HG03159 (cell line): ENCODE measurements at regions not wholly inside any gene's neighbourhood (a gene's known extent, or its start where the extent isn't known, plus 50 kb on each side); places are given as distances from the start of the nearest gene placed in this dataset.
"Not testable (repeated sequence)": the region's sequence is repeated elsewhere in the genome, so short reads cannot be mapped to it uniquely, and the experiment has no call there.

Experiments used
- ATAC-seq: cut with Tn5 transposase; IDR thresholded peaks from one replicate; pipeline ENCODE4 v1.9.1; 2021; ENCODE audit warnings: mild to moderate bottlenecking, moderate library complexity; ENCODE audit not compliant: unreplicated experiment

GRCh38 chr9:88287972-88288371 lies 100.3 kb upstream of the SPIN1 start:
- no peak for ATAC-seq

- no peak for ATAC-seq
Observed at GRCh38 chr9:88280816-88281382, 107.3 kb upstream of the SPIN1 start.

GRCh38 chr9:88278036-88278435 lies 110.2 kb upstream of the SPIN1 start:
- no peak for ATAC-seq

DNA sequence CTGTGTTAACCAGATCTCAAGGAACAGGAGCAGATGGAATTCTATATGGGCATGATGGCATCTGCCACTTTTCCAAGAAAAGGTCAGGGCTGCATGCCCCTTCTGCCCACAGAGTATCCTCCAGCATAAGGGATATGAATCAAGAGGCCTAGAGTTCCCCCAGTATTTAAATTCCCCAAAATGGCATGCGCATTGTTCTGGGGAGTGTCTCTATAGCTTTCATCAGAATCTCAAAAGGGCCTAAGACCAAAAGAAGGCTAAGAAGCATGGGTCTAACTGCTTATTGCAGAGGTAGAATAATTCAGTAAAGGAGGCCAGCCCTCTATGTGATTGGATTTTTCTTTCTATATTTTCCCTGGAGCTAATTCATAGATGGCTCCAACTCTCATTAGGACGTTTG lies 114.2 kb upstream of the SPIN1 start:
- ATAC-seq: no peak

- ATAC-seq: no peak
Observed at GRCh38 chr9:88272986-88273385, 115.3 kb upstream of the SPIN1 start.

- ATAC-seq: no peak
Observed at GRCh38 chr9:88270413-88270812, 117.8 kb upstream of the SPIN1 start.

GRCh38 chr9:88268886-88269285 lies 119.4 kb upstream of the SPIN1 start:
- ATAC-seq: no peak

GRCh38 chr9:88267283-88267682 lies 121.0 kb upstream of the SPIN1 start:
- ATAC-seq: no peak

DNA sequence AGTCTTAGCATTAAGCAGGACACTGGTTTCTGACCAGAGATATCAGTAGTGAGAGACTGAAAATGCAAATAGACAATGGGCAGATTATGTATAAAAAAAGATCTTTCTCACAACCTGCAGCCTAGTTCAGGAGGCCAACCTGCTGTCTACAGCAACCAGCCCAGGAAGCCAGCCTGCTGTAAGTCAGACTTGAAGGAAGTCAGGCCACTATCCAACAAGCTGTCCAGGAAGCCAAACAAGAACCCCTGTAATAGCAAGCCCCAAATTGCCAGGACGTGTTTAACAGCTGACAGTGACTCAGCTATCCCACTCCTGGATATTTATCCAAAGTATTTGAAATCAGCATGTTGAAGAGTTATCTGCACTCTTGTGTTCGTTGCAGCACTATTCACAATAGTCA lies 121.8 kb upstream of the SPIN1 start:
- no peak for ATAC-seq

DNA sequence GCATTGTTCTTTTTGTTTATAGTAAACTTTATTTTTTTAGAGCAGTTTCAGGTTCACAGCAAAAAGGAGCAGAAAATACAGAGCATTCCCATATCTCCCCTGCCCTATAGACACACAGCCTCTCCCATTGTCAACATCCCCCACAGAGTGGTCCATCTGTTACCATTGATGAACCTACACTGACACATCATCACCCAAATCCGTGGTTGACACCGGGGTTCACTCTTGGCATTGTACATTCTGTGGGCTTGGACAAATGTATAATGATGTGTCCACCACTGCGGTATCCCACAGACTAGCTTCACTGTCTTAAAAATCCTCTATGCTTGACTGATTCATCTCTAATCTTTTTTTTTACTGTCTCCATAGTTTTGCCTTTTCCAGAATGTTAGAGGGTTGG lies 120.7 kb upstream of the SPATA31C2 start:
- no peak for ATAC-seq

GRCh38 chr9:88258601-88259000 lies 120.3 kb upstream of the SPATA31C2 start:
- ATAC-seq: no peak

DNA sequence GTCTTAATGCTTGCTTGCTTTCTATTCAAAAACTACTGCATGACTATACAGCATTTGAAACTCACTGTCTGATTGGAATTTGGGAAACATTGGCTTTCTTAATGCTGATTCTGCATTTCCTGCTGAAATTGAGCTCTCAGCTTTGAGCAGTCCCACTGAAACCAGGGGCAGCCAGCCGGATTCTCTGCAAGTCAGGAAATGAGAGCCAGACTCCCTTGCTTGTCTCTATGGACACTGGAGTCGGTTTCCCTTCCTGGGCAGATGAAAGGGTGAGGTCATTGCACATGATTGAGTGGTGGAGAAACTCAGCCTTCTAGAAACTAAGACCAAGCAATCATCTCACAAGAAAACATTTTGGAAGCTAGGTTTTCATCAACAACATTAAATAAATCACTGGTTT lies 119.7 kb upstream of the SPATA31C2 start:
- no peak for ATAC-seq

- no peak for ATAC-seq
Observed at GRCh38 chr9:88256216-88256615, 117.9 kb upstream of the SPATA31C2 start.

- not testable (repeated sequence) for ATAC-seq
Observed at GRCh38 chr9:88255806-88256205, 117.5 kb upstream of the SPATA31C2 start.

DNA sequence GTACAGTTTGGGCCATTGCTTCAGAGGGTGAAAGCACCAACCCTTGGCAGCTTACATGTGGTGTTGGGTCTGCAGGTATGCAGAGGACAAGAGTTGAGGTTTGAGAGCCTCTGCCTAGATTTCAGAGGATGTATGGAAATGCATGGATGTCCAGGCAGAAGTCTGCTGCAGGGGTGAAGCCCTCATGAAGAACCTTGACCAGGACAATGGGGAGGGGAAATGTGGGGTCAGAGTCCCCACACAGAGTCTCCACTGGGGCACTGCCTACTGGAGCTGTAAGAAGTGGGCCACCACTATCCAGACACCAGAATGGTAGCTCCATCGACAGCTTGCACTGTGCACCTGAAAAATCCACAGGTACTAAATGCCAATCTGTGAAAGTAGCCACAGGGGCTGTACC lies 113.6 kb upstream of the SPATA31C2 start:
- ATAC-seq: no peak

- ATAC-seq: no peak
Observed at GRCh38 chr9:88243736-88244135, 105.5 kb upstream of the SPATA31C2 start.

DNA sequence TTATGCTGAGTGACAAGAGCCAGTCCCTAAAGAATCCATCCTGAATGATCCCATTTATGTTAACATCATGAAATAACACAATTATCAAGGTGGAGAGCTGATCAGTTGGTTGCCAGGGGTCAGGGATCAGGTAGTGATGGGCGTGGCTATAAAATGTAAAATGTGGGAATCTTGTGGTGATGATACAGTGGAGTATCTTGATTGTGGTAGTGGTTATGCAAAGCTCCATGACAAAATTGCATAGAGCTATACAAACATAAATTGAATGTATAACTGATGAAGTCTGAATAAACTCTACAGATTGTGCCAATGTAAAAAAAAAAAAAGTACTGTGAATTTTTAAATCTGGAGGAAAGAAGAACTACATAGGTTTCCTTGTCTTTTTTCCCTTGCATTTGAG lies 104.6 kb upstream of the SPATA31C2 start:
- ATAC-seq: no peak

- no peak for ATAC-seq
Observed at GRCh38 chr9:88237991-88238571, 99.8 kb upstream of the SPATA31C2 start.

DNA sequence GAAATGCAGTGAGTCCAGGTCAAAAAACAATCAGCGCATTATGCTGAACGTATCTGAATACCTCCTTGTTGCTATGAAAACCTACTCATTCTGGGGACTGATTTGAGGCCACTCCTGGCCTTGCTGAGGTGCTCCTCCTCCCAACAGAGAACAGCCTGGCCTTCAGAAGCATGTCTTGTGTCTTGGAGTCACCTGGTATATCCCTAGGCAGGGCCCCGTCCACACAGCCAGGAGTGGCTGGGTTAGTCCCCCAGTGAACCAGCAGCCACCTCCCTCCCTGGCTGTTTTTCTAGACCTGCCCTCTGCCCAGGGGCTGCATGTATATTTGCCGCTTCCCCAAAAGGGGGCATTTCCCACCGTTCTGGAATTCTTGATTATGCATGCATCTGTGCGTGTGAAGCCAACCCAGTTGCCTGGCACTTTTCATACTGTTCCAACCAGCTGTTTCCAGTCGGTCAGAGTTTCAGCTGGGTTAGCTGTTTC lies 99.2 kb upstream of the SPATA31C2 start:
- ATAC-seq: no peak

- no peak for ATAC-seq
Observed at GRCh38 chr9:88236511-88237478, 98.5 kb upstream of the SPATA31C2 start.

DNA sequence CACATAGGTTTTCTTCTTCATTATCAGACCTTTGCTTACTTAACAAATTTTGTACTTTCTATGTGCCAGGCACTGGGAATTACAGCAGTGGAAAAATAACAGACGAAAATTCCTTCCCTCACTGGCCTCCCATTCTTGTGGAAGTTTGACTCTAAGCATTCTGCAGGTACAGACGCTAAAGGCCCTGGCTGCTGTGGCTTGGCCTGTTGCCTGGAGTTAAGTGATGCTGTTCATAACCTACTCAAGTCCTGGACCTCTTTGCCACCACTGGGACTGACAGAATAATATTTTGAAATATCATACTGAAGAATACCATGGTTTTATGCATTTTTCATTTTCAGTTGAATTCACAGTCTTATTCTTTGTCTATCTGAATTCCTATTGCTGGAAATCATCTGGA lies 97.3 kb upstream of the SPATA31C2 start:
- no peak for ATAC-seq

DNA sequence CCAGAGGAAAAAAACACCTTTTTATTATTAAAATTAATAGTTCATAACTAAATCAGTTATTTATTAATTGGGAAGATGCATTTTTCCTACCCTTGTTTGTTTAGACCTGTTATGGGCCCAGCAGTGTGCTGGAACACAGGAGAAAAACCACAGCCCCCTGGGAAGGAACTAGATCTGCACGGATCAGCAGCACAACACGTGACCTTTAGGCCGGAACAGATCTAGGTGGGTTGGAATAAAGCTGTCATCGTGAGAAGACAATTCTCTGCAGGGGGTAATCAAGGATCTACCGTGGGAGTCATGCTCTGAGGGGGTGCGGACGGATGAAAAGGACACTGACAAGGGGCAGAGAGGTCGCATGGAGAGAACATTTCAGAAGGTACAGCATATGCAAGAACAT lies 95.8 kb upstream of the SPATA31C2 start:
- no peak for ATAC-seq
